ENCODE measurements at regions not wholly inside any gene's neighbourhood (a gene's known extent, or its start where the extent isn't known, plus 50 kb on each side); places are given as distances from the start of the nearest gene placed in this dataset.

DNA sequence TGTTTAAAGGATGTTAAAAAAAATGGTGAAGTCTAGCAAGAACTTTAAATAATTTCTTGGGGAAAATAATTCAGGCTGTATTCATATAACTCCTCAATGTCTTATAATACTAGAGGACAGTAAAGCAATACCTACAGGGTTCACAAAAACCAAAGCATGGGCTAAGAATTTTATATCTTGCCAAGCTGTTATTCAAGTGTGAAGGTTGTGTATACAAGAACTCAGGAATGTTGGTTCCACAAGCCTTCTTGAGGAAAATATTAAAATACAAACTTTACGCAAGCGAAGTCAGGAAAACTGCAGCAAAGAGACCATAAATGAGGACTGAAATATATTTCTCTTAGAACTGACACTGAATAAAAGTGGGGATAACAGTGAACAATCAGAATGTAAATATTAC is 76.1 kb upstream of the DNAJC10 start:
- Histone ChIP-seq H3K4me3 (no peak overlapping the region), H3K36me3 (no peaks in the 10 kb centered on the region), H3K27me3 (no peaks in the 10 kb centered on the region), H3K27ac (no peak overlapping the region), H3K9me3 (no peaks in the 10 kb centered on the region), H3K4me1 (no peaks in the 10 kb centered on the region)
- intact Hi-C loops (cut with DNase I; ENCODE audit: low total_unique reads) = no loop called here
- no peak for DNase-seq
- 85 to 97% (median 93%) methylated on average over 2 of the region's 2 CpGs for WGBS, 5 donors
- TF ChIP-seq, protein P1, sequence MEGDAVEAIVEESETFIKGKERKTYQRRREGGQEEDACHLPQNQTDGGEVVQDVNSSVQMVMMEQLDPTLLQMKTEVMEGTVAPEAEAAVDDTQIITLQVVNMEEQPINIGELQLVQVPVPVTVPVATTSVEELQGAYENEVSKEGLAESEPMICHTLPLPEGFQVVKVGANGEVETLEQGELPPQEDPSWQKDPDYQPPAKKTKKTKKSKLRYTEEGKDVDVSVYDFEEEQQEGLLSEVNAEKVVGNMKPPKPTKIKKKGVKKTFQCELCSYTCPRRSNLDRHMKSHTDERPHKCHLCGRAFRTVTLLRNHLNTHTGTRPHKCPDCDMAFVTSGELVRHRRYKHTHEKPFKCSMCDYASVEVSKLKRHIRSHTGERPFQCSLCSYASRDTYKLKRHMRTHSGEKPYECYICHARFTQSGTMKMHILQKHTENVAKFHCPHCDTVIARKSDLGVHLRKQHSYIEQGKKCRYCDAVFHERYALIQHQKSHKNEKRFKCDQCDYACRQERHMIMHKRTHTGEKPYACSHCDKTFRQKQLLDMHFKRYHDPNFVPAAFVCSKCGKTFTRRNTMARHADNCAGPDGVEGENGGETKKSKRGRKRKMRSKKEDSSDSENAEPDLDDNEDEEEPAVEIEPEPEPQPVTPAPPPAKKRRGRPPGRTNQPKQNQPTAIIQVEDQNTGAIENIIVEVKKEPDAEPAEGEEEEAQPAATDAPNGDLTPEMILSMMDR (IDR thresholded peaks at IDR 0.05) = no peak
- no peak for TF ChIP-seq POLR2AphosphoS5 (IDR thresholded peaks at IDR 0.05)
- TF ChIP-seq POLR2A (IDR thresholded peaks at IDR 0.05) = no peak
- no peak for TF ChIP-seq EP300 (IDR thresholded peaks at IDR 0.05)

DNA sequence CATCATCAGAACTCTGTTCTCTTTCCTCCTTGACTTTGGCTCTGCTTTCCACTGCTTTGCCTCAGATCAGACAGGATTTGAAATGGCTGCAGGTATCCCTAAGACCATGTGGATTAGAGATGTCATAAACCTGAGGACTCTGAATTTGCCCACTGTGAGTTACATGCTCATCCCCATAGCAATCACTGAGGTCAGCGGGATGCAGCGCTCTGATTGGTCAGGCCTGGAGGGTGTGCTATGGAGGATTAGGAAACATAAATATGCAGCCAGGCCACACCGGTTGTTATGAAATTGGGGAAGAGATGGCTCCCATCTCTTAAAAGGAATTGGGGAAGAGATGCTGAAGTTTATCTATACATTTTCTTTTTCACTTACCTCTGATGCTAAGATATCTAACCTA is 73.7 kb upstream of the DNAJC10 start:
- intact Hi-C loops (cut with DNase I; ENCODE audit: low total_unique reads) = no loop called here
- H3K9me3 ChIP-seq = no peaks in the 10 kb centered on the region
- no peaks in the 10 kb centered on the region for H3K27me3 ChIP-seq
- H3K36me3 ChIP-seq = no peaks in the 10 kb centered on the region
- H3K4me3 ChIP-seq = no peak overlapping the region
- no peak overlapping the region for H3K27ac ChIP-seq
- TF ChIP-seq POLR2A (IDR thresholded peaks at IDR 0.05) (no peak), POLR2AphosphoS5 (IDR thresholded peaks at IDR 0.05) (no peak), EP300 (IDR thresholded peaks at IDR 0.05) (no peak)
- TF ChIP-seq, protein P1 (IDR thresholded peaks at IDR 0.05) = no peak
- no peaks in the 10 kb centered on the region for H3K4me1 ChIP-seq
- WGBS, 5 donors = 65 to 82% (median 78%) methylated on average over 3 of the region's 3 CpGs
- DNase-seq = peak; percentile 33 to 50

DNA sequence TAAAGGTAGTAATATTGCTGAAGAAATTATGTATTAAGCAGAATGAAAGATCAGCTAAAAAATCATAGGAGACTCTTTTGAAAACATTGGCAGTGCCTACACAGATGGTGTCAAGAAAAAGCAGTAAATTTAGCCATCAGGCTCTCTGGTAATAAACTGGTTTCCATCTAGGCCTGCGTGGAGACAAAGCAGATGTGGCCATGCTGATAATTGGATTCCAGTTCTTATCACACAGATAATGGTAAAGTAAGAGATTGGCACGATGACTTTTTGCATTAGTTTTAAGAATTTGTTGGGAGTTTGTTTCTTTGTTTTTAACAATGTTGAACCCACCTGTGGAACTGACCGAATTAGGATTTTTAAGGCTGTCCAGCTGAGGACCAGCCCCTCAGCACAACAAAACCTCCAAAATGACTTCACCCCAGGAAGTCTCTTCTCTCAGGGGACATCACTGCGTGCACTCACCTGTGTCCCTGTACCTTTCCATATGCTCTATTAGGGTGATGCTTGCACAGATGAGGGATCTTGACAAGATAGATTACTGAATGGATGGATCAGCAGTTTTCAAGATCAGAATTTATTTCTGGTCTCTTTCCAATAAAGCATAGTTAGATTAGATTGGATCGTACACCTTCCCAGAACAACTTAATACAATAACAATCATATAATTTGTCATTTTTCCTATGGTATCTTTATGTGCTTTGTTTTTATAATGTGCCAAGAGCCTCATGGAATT is 69.1 kb upstream of the DNAJC10 start:
- WGBS, 5 donors = 64 to 84% (median 69%) methylated on average over 5 of the region's 5 CpGs
- intact Hi-C loops (cut with DNase I; ENCODE audit: low total_unique reads) = no loop called here
- Histone ChIP-seq H3K9me3 (no peaks in the 10 kb centered on the region), H3K27me3 (no peaks in the 10 kb centered on the region), H3K27ac (no peak overlapping the region), H3K4me3 (no peak overlapping the region), H3K36me3 (no peaks in the 10 kb centered on the region), H3K4me1 (peaks cover 0 to 5% (median 2%) of the 10 kb centered on the region in 4 donors)
- TF ChIP-seq POLR2AphosphoS5 (IDR thresholded peaks at IDR 0.05) (no peak), EP300 (IDR thresholded peaks at IDR 0.05) (no peak), POLR2A (IDR thresholded peaks at IDR 0.05) (no peak)
- TF ChIP-seq, protein P1 (IDR thresholded peaks at IDR 0.05) = no peak
- no peak for DNase-seq

DNA sequence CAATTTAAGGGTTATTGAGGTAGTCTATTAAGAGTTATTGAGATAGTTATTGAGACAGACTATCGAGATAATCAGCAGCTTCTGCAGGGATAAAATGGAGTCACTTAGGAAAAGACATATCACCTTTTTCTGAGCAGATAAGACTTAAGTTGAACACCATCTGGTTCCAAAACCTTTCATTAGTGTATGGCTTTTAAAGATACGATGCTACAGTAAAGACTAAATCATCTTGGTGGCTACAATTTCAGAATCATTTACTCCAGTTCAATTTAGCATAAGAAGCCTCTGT is 68.6 kb upstream of the DNAJC10 start:
- no peak overlapping the region for H3K4me3 ChIP-seq
- no peak for TF ChIP-seq EP300 (IDR thresholded peaks at IDR 0.05)
- TF ChIP-seq, protein P1 (IDR thresholded peaks at IDR 0.05) = no peak
- TF ChIP-seq POLR2AphosphoS5 (IDR thresholded peaks at IDR 0.05) = no peak
- no peak for TF ChIP-seq POLR2A (IDR thresholded peaks at IDR 0.05)
- H3K27ac ChIP-seq = no peak overlapping the region
- H3K36me3 ChIP-seq = no peaks in the 10 kb centered on the region
- 74 to 86% (median 85%) methylated on average over 2 of the region's 2 CpGs for WGBS, 5 donors
- no peaks in the 10 kb centered on the region for H3K9me3 ChIP-seq
- H3K4me1 ChIP-seq = peaks cover 0 to 5% (median 2%) of the 10 kb centered on the region in 4 donors
- H3K27me3 ChIP-seq = no peaks in the 10 kb centered on the region
- DNase-seq = no peak
- intact Hi-C loops (cut with DNase I; ENCODE audit: low total_unique reads) = no loop called here

Data from stomach (tissue), 8 donors.